Endothelial cell of umbilical vein (primary cell): ENCODE measurements at regions not wholly inside any gene's neighbourhood (a gene's known extent, or its start where the extent isn't known, plus 50 kb on each side); places are given as distances from the start of the nearest gene placed in this dataset.

Experiments
- BruUV-seq: library from RNA; stranded (reverse); fragments of 400-500 nt; replicated peaks from 2 replicates; lab custom pipeline; 2021; lab: Mats Ljungman, UMichigan
- CTCF ChIA-PET: fragments of 300-600, 350-600 bp; sonication (Branson Sonifier 250); formaldehyde crosslinking; loops from one replicate; lab custom pipeline; 2021; ENCODE audit warnings: antibody characterized with exemption, inconsistent platforms; lab: Charles Lee
- POLR2A ChIA-PET: fragments of 300-600, 350-600 bp; sonication (Branson Sonifier 250); formaldehyde crosslinking; loops from one replicate; lab custom pipeline; 2021; ENCODE audit warnings: antibody characterized with exemption, inconsistent platforms; lab: Charles Lee
- DNase-seq: peaks from one replicate; pipeline ENCODE4 v3.0.0-alpha.2; 2011; ENCODE audit warnings: low read depth, low spot score
- FAIRE-seq: peaks from 2 replicates; lab custom pipeline; 2011; peaks lifted over from hg19 to GRCh38; lab: Jason Lieb, UNC
- H2AFZ ChIP-seq: 2 replicates; pipeline ENCODE4 v1.6.0; 2012; ENCODE audit warnings: low read depth, low read length, control low read depth, inconsistent platforms
- H3K27ac ChIP-seq: 2 replicates; pipeline ENCODE4 v1.5.1; 2011; ENCODE audit warnings: low read depth, mild to moderate bottlenecking, control low read depth, low read length, moderate library complexity; ENCODE audit not compliant: insufficient read depth
- H3K27me3 ChIP-seq, 2 experiments: 2 replicates each; pipeline versions ENCODE4 v1.6.0 to v1.6.1; 2011; ENCODE audit warnings: low read length in 2 of 2, mixed read lengths in 1 of 2; ENCODE audit not compliant: control insufficient read depth in 2 of 2, insufficient read depth in 2 of 2
- H3K36me3 ChIP-seq, 2 experiments: 2 replicates in 1 of 2; 3 replicates in 1 of 2; pipeline ENCODE4 v1.5.1; 2011; ENCODE audit warnings: low read length in 2 of 2, mild to moderate bottlenecking in 1 of 2, moderate library complexity in 1 of 2; ENCODE audit not compliant: control insufficient read depth in 2 of 2, insufficient read depth in 2 of 2; ENCODE audit errors: extremely low read depth in 1 of 2
- H3K4me1 ChIP-seq: 3 replicates; pipeline ENCODE4 v1.5.1; 2011; ENCODE audit warnings: mild to moderate bottlenecking, low read length; ENCODE audit not compliant: control insufficient read depth, insufficient read depth; ENCODE audit errors: extremely low read depth
- H3K4me2 ChIP-seq: 2 replicates; pipeline ENCODE4 v1.6.1; 2011; ENCODE audit warnings: low read length, control low read depth, mixed read lengths; ENCODE audit not compliant: insufficient read depth
- H3K4me3 ChIP-seq, 3 experiments: fragments of 200-600 bp in 1 of 3; sonication (generic), shearing (Covaris generic) in 1 of 3; replicated peaks in 1 of 3; 2 replicates each; pipeline ENCODE4 v1.5.1; 2011 to 2016; ENCODE audit warnings: control low read depth in 3 of 3, low read length in 3 of 3, mild to moderate bottlenecking in 2 of 3, inconsistent platforms in 1 of 3, low read depth in 1 of 3, moderate library complexity in 1 of 3; ENCODE audit not compliant: insufficient read depth in 1 of 3
- H3K79me2 ChIP-seq: 2 replicates; pipeline ENCODE4 v1.6.0; 2012; ENCODE audit warnings: low read length, inconsistent platforms; ENCODE audit not compliant: control insufficient read depth, insufficient read depth
- H3K9ac ChIP-seq: replicated peaks from 2 replicates; pipeline ENCODE3; 2011; ENCODE audit warnings: low read length, control low read depth; ENCODE audit not compliant: insufficient read depth; ENCODE audit errors: extremely low read depth
- H3K9me1 ChIP-seq: replicated peaks from 3 replicates; pipeline ENCODE4 v1.6.0; 2011; ENCODE audit warnings: mild to moderate bottlenecking, low read length; ENCODE audit not compliant: control insufficient read depth, insufficient read depth; ENCODE audit errors: extremely low read depth
- H3K9me3 ChIP-seq: replicated peaks from 2 replicates; pipeline ENCODE4 v1.5.1; 2012; ENCODE audit warnings: low read length, inconsistent platforms; ENCODE audit not compliant: control insufficient read depth, insufficient read depth
- H4K20me1 ChIP-seq: replicated peaks from 2 replicates; pipeline ENCODE3; 2011; ENCODE audit warnings: mild to moderate bottlenecking, low read length; ENCODE audit not compliant: control insufficient read depth, insufficient read depth; ENCODE audit errors: extremely low read depth
- CTCF ChIP-seq, 2 donors: IDR thresholded peaks; 1 replicate in 1 of 2; 2 replicates in 1 of 2; pipeline ENCODE4 v1.5.1; 2011; ENCODE audit warnings: low read length in 2 of 2, mild to moderate bottlenecking in 2 of 2, moderate library complexity in 2 of 2, control low read depth in 1 of 2, inconsistent platforms in 1 of 2, low read depth in 1 of 2; ENCODE audit not compliant: insufficient read depth in 1 of 2; ENCODE audit errors: extremely low read depth in 1 of 2
- FOS ChIP-seq: IDR thresholded peaks from 2 replicates; pipeline ENCODE4 v1.6.1; 2011; ENCODE audit warnings: mild to moderate bottlenecking, low read length, moderate library complexity, borderline replicate concordance; ENCODE audit not compliant: insufficient read depth
- GATA2 ChIP-seq: IDR thresholded peaks from 2 replicates; pipeline ENCODE4 v1.7.0; 2011; ENCODE audit warnings: low read depth, mild to moderate bottlenecking, moderate library complexity, mixed read lengths, low read length; ENCODE audit not compliant: insufficient read length, insufficient read depth
- MYC ChIP-seq: IDR thresholded peaks from one replicate; pipeline ENCODE4 v1.6.1; 2011; ENCODE audit warnings: mild to moderate bottlenecking, low read depth, low read length
- POLR2A ChIP-seq: IDR thresholded peaks from 2 replicates; pipeline ENCODE4 v1.6.1; 2012; ENCODE audit warnings: low read depth, mild to moderate bottlenecking, control low read depth, low read length
- POLR2AphosphoS5 ChIP-seq: IDR thresholded peaks from 2 replicates; pipeline ENCODE4 v1.6.1; 2012; ENCODE audit warnings: low read depth, mild to moderate bottlenecking, control low read depth, low read length, moderate library complexity; ENCODE audit not compliant: insufficient read depth
- dilution Hi-C: fragments of 300-500 bp; cut with MboI; formaldehyde crosslinking; loops from one replicate; pipeline ENCODE4 v1.15.0; 2019; ENCODE audit warnings: low sequenced_read_pairs; ENCODE audit not compliant: extremely low pct_ligation_motif_present
- intact Hi-C: fragments of 100-400 bp; cut with micrococcal nuclease; formaldehyde crosslinking; loops from one replicate; pipeline ENCODE4 v1.10.0; 2022
- TF ChIP-seq, protein P1 (sequence below): IDR thresholded peaks from 2 replicates; pipeline ENCODE4 v1.6.1; 2011; ENCODE audit not compliant: insufficient read depth, insufficient read length

- dilution Hi-C loops = no loop called here
- Histone ChIP-seq H3K9me3 (no peaks in the 10 kb centered on the region), H3K4me1 (peaks cover 12% of the 10 kb centered on the region), H3K27ac (no peak overlapping the region), H3K79me2 (no peaks in the 10 kb centered on the region), H3K9ac (no peak overlapping the region), H4K20me1 (no peaks in the 10 kb centered on the region), H2AFZ (no peak overlapping the region), H3K27me3 (no peaks in the 10 kb centered on the region), H3K36me3 (no peaks in the 10 kb centered on the region), H3K4me3 (no peak overlapping the region), H3K9me1 (no peaks in the 10 kb centered on the region), H3K4me2 (no peak overlapping the region)
- BruUV-seq = no TSS peak
- intact Hi-C loops = no loop called here
- DNase-seq (no peak), FAIRE-seq (no peak)
- CTCF ChIA-PET = interaction anchor here (1.1 to 2.0 kb wide), 3 partner anchors 400 to 793 kb away, joined by 3 to 6 read pairs (median 5); no protein-coding TSS in a partner anchor
- no peak for TF ChIP-seq MYC
- TF ChIP-seq POLR2AphosphoS5 = no peak
- TF ChIP-seq CTCF (IDR thresholded peaks at IDR 0.05; ENCODE audit: extremely low read depth in 1 of 2, insufficient read depth in 1 of 2, low read depth in 1 of 2, low read length in 2 of 2) = no peak
- no peak for TF ChIP-seq GATA2
- TF ChIP-seq, protein P1, sequence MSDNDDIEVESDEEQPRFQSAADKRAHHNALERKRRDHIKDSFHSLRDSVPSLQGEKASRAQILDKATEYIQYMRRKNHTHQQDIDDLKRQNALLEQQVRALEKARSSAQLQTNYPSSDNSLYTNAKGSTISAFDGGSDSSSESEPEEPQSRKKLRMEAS = no peak
- peak; percentile 46 for TF ChIP-seq FOS
- no peak for TF ChIP-seq POLR2A
- POLR2A ChIA-PET = no interaction called here
These were observed 52.2 kb upstream of the PRDX6 start for GRCh38 chr1:173424782-173425407.
